ENCODE measurements at regions not wholly inside any gene's neighbourhood (a gene's known extent, or its start where the extent isn't known, plus 50 kb on each side); places are given as distances from the start of the nearest gene placed in this dataset.
"Not testable (repeated sequence)": the region's sequence is repeated elsewhere in the genome, so short reads cannot be mapped to it uniquely, and the experiment has no call there.

DNA sequence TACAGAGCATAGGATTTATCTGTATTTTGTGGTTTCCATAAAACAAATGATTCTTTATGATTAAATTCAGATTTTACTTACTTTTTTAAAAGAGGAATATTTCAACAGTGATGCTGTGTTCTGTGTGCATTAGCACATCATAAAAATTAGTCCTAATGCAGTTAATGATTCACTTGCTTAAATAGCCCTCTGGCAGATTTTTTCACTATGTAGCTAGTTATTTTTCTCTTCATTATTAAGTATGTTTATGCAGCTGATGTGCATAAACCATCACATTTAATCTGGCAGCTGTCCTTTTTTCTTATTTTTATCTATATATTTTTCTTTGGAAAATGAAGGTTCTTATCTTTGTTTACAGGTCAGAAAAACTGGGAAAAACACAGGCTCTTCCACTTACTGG is 127.2 kb downstream of the ZNF486 start:
- DNase-seq = no peak

- DNase-seq = not testable (repeated sequence)
Measured at GRCh38 chr19:20292520-20292919, 125.5 kb downstream of the ZNF486 start.

DNA sequence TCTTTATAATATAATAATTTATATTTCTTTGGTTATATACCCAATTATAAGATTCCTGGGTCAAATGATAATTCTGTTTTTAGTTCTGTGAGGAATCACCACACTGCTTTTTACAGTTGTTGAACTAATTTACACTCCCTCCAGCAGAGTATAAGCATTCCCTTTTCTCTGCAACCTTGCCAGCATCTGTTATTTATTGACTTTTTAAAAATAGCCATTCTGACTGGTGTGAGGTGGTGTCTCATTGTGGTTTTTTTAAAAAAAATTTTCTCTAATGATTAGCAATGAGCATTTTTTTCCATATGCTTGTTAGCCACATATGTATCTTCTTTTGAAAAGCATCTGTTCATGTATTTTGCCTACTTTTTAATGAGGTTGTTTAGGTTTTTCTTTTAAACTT is 122.2 kb downstream of the ZNF486 start:
- no peak for DNase-seq

DNA sequence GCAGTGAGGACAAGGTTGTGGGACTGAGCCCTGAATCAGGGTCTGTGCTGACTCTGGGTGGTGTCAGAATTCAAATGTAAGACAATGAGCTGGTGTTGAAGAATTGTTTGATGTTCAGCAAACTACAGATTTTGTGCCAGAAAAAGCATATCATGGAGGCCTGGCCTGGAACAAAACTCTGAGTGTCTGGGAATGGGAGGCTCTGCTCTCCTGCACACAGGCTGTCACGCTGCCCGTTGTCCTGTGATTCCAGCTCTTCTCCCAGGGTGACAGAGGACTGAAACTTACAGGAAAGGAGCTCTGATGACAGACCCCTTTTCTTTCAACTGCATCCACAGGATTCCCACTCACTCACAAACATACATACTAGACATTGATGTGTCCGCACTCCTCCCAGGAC is 120.1 kb downstream of the ZNF486 start:
- peak in 27 of 58 donors; percentile 0 to 80 (median 23) for DNase-seq

- DNase-seq = not testable (repeated sequence)
Measured at GRCh38 chr19:20285876-20286275, 118.9 kb downstream of the ZNF486 start.

DNA sequence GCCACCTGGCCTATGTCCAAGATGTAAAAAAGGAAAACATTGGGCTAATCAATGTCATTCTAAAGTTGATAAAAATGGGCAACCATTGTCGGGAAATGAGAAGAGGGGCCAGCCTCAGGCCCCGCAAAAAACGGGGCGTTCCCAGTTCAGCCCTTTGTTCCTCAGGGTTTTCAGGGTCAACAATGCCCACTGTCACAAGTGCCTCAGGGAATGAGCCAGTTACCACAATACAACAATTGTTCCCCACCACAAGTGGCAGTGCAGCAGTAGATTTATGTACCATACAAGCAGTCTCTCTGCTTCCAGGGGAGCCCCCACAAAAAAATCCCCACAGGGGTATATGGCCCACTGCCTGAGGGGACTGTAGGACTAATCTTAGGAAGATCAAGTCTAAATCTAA is 112.5 kb downstream of the ZNF486 start:
- peak in 38 of 58 donors; percentile 1 to 83 (median 38) for DNase-seq

DNA sequence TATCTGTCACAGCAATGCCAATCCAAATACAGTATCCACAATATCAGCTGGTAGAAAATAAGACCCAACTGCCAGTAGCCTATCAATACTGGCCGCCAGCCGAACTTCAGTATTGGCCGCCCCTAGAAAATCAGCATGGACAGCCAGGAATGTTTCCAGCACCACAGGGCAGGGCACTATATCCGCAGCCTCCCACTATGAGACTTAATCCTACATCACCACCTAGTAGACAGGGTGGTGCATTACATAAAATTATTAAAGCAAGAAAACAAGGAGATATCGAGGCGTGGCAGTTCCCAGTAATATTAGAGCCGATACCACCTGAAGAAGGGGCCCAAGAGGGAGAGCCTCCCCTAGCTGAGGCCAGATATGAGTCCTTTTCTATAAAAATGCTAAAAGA is 111.3 kb downstream of the ZNF486 start:
- peak in 4 of 58 donors; percentile 3 to 9 (median 5) for DNase-seq

- DNase-seq = not testable (repeated sequence)
Measured at GRCh38 chr19:20276732-20277082, 109.7 kb downstream of the ZNF486 start.

DNA sequence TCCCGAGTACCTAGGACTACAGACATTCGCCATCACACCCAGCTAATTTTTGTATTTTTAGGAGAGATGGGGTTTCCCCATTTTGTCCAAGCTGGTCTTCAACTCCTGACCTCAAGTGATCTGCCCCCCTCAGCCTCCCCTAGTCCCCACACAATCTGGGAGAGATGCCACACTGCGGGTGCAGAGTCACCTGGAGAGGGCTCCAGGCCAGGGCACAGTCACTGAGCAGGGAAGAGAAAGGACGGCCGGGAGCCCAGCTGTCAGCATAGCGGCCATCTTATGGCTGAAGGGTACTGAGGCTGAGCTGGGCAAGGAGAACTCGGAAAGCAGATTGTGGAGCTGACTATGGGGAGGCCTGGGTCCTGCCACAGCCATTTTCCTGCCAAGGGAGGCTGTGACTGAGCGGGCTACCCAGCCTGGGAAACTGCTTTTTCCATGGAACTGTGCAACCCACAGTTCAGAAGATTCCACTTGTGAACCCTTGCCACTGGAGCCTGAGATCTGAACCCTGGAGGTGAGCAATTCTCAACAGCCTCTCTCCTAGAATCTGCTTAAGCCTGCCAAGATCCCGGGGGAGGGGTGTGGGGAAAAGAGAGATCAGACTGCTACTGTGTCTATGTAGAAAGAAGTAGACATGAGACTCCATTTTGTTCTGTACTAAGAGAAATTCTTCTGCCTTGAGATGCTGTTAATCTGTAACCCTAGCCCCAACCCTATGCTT is 109.2 kb downstream of the ZNF486 start:
- DNase-seq = no peak

DNA sequence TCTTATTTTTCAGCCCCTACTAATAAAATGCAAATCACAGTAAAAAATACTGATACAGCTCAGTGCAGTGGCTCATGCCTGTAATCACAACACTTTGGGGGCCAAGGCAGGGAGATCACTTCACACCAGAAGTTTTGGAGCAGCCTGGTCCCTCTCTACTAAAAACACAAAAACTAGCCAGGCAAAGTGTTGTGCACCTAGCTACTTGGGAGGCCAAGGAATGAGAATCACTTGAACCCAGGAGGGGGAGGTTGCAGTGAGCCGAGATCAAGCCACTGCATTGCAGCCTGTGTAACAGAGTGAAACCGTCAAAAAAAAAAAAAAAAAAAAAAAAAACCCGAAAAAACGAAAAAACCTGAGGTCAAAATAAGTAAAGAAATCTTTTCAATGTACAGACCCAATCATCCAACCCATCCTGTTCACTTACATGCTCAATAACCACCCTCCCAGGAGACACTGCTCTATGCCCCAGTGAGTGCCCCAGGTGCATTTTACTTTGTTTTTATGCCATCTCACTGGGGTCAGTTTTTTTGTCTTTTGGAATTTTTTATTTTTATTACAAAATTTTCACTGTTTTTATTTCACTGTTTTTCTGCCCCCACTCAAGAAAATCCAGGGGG is 107.0 kb downstream of the ZNF486 start:
- no peak for DNase-seq

GRCh38 chr19:20273376-20273775 is 106.4 kb downstream of the ZNF486 start:
- peak in 1 of 58 donors; percentile 5 for DNase-seq

DNA sequence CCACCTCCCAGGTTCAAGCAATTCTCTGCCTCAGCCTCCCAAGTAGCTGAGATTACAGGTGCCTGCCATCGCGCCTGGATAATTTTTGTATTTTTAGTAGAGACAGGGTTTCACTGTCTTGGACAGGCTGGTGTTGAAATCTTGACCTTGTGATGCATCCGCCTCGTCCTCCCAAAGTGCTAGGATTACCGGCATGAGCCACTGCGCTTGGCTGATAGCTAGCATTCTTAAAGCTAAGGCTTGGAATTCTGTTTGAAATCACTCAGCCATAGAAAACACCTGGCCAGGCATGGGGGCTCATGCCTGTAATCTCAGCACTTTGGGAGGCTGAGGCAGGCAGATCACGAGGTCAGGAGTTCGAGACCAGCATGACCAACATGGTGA is 105.6 kb downstream of the ZNF486 start:
- not testable (repeated sequence) for DNase-seq

GRCh38 chr19:20271927-20272626 is 105.1 kb downstream of the ZNF486 start:
- DNase-seq = not testable (repeated sequence)

- no peak for DNase-seq
Measured at GRCh38 chr19:20271215-20271926, 104.4 kb downstream of the ZNF486 start.

DNA sequence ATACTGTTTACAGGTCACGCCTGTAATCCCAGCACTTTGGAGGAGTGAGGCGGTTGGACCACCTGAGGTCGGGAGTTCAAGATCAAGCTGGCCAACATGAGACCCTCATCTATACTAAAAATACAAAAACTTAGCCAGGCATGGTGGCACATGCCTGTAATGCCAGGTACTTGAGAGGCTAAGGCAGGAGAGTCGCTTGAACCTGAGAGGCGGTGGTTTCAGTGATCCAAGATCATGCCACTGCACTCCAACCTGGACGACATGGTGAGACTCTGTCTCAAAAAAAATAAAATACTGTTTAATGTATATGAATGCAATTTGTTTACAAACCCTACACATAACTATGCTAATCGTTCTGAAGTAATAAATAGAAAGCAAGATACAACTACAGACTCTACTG is 102.4 kb downstream of the ZNF486 start:
- DNase-seq = no peak

DNA sequence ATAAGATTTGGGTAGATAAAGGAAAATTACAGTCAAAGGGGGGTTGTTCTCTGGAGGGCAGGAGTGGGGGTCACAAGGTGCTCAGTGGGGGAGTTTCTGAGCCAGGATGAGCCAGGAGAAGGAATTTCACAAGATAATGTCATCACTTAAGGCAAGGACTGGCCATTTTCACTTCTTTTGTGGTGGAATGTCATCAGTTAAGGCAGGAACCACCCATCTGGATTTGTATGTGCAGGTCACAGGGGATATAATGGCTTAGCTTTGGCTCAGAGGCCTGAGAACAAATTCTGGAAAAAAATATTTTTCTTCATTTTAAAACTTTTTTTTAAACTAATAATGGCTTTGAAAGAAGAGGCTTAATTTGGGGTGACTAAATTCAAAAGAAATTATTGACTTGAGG is 94.5 kb downstream of the ZNF486 start:
- DNase-seq = not testable (repeated sequence)

DNA sequence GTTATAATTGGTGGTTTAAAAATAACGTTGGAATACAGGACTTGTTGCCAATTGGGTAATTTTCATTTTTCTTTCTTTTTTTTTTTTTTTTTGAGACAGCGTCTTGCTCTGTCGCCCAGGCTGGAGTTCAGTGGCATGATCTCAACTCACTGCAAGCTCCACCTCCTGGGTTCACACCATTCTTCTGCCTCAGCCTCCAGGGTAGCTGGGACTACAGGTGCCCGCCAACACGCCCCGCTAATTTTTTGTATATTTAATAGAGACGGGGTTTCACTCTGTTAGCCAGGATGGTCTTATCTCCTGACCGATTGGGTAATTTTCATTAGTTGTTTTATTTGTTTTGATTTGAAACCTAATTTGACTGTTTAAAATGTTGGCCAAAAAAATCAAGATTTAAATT is 93.7 kb downstream of the ZNF486 start:
- DNase-seq = not testable (repeated sequence)

- DNase-seq = no peak
Measured at GRCh38 chr19:20259615-20260014, 92.6 kb downstream of the ZNF486 start.

- no peak for DNase-seq
Measured at GRCh38 chr19:20256606-20257005, 89.6 kb downstream of the ZNF486 start.

DNA sequence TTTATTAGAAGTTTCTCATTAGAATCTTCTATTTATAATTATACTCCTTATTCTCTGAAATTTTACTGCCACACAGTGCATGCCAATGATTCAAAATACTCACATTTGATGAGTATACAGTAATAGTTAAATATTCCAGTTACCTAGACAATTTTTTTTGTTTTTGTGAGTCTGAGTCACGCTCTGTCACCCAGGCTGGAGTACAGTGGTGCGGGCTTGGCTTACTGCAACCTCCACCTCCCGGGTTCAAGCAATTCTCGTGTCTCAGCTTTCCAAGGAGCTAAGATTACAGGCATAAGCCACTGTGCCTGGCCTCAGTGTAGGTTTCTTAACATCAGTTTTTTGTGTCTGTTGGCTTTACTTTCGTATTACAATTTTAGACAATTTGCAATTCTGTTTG is 87.1 kb downstream of the ZNF486 start:
- DNase-seq = no peak

DNA sequence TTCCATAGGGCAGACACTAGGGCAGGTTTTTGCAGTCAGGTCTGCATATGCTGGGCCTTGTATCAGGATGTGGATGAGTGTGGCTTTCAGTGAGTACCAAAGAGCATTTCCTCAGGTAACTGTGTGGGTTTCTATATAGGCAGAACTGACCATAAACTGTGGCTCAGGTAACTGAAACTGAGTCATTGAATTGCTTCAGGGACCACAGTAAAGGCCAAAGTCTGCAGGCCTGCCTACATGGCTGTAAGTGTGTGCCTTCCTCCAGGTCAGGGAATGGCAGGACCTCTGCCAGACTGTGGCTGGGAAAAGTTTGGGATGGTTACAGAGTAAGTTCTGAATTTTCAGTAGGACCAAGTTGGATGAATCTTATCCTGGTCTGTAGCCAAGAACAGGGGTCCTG is 85.6 kb downstream of the ZNF486 start:
- no peak for DNase-seq

DNA sequence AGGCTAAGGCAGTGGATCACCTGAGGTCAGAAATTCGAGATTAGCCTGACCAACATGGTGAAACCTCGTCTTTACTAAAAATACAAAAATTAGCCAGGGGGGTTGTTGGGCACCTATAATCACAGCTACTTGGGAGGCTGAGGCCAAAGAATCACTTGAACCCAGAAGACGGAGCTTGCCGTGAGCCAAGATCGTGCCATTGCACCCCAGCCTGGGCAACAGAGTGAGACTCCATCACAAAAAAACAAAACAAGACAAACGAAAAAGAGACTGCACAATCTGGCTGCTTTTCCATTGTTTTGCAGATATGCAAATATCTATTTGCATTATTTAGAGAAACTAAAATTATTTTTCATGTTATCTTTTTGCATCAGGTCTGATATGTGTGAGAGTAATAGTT is 83.6 kb downstream of the ZNF486 start:
- no peak for DNase-seq

Data from anterior cingulate cortex (tissue), 58 donors.